ACC112 (cell line): ENCODE measurements at regions not wholly inside any gene's neighbourhood (a gene's known extent, or its start where the extent isn't known, plus 50 kb on each side); places are given as distances from the start of the nearest gene placed in this dataset.

Experiments used
- H2AFZ ChIP-seq: fragments of 200-600 bp; sonication (generic); one replicate; pipeline ENCODE4 v1.6.0; 2017; ENCODE audit warnings: antibody characterized with exemption, low read length; ENCODE audit not compliant: unreplicated experiment
- H3K27ac ChIP-seq: fragments of 200-600 bp; sonication (generic); 2 replicates; pipeline ENCODE4 v1.5.1; 2014; ENCODE audit warnings: low read depth, mild to moderate bottlenecking, antibody characterized with exemption, low read length, moderate library complexity
- H3K27me3 ChIP-seq: fragments of 200-600 bp; sonication (generic); 2 replicates; pipeline ENCODE4 v1.6.1; 2014; ENCODE audit warnings: mild to moderate bottlenecking, antibody characterized with exemption, low read length, moderate library complexity, mixed read lengths; ENCODE audit not compliant: insufficient read depth
- H3K36me3 ChIP-seq: fragments of 200-600 bp; sonication (generic); 2 replicates; pipeline ENCODE4 v1.6.1; 2016; ENCODE audit warnings: mild to moderate bottlenecking, antibody characterized with exemption, low read length, moderate library complexity, mixed read lengths; ENCODE audit not compliant: insufficient read depth
- H3K4me1 ChIP-seq: fragments of 200-600 bp; sonication (generic); one replicate; pipeline ENCODE4 v1.6.1; 2016; ENCODE audit warnings: low read length, mixed read lengths; ENCODE audit not compliant: insufficient read depth, unreplicated experiment, control insufficient read depth
- H3K4me3 ChIP-seq: fragments of 200-600 bp; sonication (generic); 2 replicates; pipeline ENCODE4 v1.5.1; 2014; ENCODE audit warnings: mild to moderate bottlenecking, low read depth, low read length
- H3K79me2 ChIP-seq: fragments of 200-600 bp; sonication (generic); one replicate; pipeline ENCODE4 v1.6.0; 2016; ENCODE audit warnings: low read length; ENCODE audit not compliant: control insufficient read depth, unreplicated experiment, insufficient read depth

GRCh38 chr10:78959217-78959923, 109.4 kb upstream of the ZMIZ1 start:
- H3K79me2 ChIP-seq: no peaks in the 10 kb centered on the region
- peaks cover 9% of the 10 kb centered on the region for H3K4me1 ChIP-seq
- H3K27ac ChIP-seq: no peak overlapping the region
- H3K36me3 ChIP-seq: no peaks in the 10 kb centered on the region
- no peak overlapping the region for H3K4me3 ChIP-seq
- no peak overlapping the region for H2AFZ ChIP-seq
- H3K27me3 ChIP-seq: no peaks in the 10 kb centered on the region

DNA sequence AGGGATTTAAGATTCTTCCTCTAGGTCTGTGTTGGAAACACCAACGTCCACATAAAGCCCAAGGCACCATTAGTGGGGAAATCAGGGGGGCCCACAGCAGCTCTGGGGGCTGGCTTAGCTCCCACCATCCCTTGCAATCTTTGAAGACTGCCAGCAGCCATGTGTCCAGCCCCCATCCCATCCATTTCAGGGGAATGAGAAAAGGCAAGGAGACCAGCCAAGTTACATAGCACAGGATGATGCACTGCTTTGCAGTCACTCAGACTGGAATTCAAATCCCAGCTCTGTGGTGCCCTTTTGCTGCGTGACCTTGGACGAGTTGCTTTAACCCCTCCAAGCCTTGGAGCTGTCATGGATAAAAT, 108.9 kb upstream of the ZMIZ1 start:
- Histone ChIP-seq H2AFZ (no peak overlapping the region), H3K27ac (no peak overlapping the region), H3K4me1 (peaks cover 12% of the 10 kb centered on the region), H3K27me3 (no peaks in the 10 kb centered on the region), H3K36me3 (no peaks in the 10 kb centered on the region), H3K79me2 (no peaks in the 10 kb centered on the region), H3K4me3 (no peak overlapping the region)

DNA sequence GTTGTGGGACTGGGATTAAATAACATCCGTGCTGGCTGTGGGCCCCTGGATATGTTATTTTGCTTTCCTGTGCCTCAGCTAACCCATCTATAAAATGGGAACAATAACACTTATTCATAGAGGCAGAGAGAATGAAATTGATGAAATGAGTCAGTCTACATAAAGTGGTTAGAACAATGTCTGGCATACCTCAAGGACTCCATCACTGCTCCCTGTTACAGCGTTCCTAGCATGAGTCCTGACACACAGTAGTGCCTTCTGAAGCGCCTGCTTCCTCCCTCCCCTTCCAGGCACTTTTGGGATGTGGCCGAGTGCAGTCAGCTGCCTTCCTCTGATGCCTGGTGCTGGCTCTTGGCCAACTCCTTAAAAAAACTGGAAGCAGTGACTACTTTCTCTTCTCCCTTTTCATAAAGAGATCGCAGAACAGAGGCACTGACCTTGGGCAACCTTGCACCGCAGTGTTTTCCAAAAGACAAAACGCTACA, 108.4 kb upstream of the ZMIZ1 start:
- no peak overlapping the region for H2AFZ ChIP-seq
- no peaks in the 10 kb centered on the region for H3K36me3 ChIP-seq
- H3K27me3 ChIP-seq: no peaks in the 10 kb centered on the region
- H3K79me2 ChIP-seq: no peaks in the 10 kb centered on the region
- peaks cover 17% of the 10 kb centered on the region for H3K4me1 ChIP-seq
- H3K4me3 ChIP-seq: no peak overlapping the region
- no peak overlapping the region for H3K27ac ChIP-seq

DNA sequence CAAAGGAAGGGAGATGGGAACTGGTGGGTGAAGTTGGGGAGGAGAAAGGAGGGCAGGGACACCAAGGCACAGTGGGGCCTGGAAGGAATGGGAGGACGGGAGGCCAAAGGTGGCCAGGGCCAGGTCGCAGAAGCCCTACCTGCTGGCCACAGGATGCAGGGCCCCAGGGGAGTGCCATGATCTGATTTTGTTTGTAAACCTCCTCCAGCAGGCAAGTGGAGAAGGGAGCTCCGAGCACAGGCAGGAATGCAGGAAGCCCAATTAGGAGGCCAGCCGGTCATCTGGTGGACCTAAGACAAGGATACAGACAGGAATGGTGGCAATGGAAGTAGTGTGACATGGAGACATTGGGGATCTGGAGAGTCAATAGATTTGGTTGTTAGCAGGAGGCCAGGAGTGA, 107.0 kb upstream of the ZMIZ1 start:
- H3K4me1 ChIP-seq: peaks cover 20% of the 10 kb centered on the region
- no peak overlapping the region for H3K27ac ChIP-seq
- no peak overlapping the region for H3K4me3 ChIP-seq
- H3K79me2 ChIP-seq: no peaks in the 10 kb centered on the region
- H2AFZ ChIP-seq: no peak overlapping the region
- H3K27me3 ChIP-seq: no peaks in the 10 kb centered on the region
- no peaks in the 10 kb centered on the region for H3K36me3 ChIP-seq

DNA sequence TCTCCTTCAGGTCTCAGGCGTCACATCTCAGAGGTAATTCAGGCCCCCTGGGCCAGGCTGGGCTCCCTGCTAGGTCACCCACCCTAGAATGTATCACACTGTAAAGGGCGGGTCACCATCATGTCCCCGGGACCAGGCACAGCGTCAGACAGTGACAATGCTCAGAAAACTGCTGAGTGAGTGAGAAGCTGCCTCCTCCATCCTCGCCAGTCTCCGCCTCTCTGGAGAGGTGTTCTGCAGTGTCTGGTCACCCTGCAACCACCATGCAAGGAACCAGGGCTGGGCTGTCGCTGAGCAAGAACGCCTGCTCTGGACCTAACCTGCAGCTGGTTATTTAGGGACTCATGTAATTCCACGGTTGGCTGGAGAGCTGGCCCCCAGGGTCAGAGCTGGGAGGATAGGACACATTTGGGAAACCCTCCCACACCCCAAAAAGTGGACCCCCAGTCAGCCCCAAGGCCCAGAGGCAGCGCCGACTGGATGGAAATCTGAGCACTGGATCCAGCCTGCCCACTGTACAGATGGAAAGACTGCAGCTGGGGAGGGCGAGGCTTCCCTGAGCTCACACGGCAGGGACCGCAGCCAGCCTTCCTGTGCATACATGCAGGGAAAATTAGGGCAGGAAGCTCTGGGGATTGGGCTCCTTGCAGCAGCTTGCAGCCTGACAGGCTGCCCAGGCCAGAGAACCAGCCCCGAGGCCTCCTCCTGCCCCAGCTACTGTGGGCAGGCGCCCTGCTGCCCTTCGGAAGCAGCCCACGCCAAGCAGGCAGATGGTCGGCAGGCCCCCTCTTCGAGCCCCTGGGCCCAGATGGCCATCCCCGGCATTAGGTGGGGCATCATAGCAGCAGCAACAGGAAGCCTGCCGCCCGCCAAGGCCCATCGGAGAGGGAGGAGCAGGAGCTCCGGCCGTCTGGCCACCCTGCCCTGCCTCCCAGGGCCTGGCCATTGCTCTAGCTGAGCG, 105.4 kb upstream of the ZMIZ1 start:
- H3K79me2 ChIP-seq: no peaks in the 10 kb centered on the region
- no peaks in the 10 kb centered on the region for H3K36me3 ChIP-seq
- H3K4me3 ChIP-seq: no peak overlapping the region
- no peaks in the 10 kb centered on the region for H3K27me3 ChIP-seq
- no peak overlapping the region for H3K27ac ChIP-seq
- peaks cover 20% of the 10 kb centered on the region for H3K4me1 ChIP-seq
- no peak overlapping the region for H2AFZ ChIP-seq

DNA sequence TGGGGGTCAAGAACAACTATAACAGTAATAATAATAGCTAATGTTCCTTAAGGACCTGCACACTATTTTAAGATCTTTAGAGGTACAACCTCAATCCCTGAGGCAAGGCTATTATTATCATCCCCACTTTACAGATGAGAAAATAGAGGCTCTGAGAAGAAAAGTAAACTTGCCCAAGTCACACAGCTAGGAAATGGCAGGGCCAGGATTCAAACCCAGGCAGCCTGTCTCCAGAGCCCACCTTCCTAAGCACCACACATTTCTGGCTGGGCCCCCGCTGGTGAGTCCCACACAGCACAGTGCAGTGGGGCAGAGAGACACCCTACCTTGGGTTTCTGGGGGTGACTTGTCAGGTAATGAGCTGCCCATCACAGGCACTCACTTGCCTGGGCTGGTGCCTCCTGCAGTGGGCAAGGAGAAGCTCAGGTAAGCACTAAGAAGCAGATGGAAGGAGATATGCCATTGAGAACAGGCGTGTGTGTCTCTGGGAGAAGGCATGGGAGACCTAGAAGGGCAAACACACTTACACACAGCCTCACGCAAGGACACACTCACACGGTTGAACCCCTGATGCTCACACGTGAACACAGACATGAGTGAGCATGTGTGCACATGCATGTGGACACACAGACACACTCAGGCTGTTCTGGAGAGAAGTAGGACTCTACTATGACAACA, 104.4 kb upstream of the ZMIZ1 start:
- H3K27ac ChIP-seq: no peak overlapping the region
- H3K36me3 ChIP-seq: no peaks in the 10 kb centered on the region
- H2AFZ ChIP-seq: no peak overlapping the region
- peaks cover 20% of the 10 kb centered on the region for H3K4me1 ChIP-seq
- no peaks in the 10 kb centered on the region for H3K79me2 ChIP-seq
- H3K27me3 ChIP-seq: no peaks in the 10 kb centered on the region
- H3K4me3 ChIP-seq: no peak overlapping the region

- no peaks in the 10 kb centered on the region for H3K79me2 ChIP-seq
- no peak overlapping the region for H3K4me3 ChIP-seq
- no peak overlapping the region for H2AFZ ChIP-seq
- H3K27ac ChIP-seq: no peak overlapping the region
- H3K4me1 ChIP-seq: peaks cover 20% of the 10 kb centered on the region
- H3K27me3 ChIP-seq: no peaks in the 10 kb centered on the region
- H3K36me3 ChIP-seq: no peaks in the 10 kb centered on the region
Observed at GRCh38 chr10:78964952-78965633, 103.7 kb upstream of the ZMIZ1 start.

DNA sequence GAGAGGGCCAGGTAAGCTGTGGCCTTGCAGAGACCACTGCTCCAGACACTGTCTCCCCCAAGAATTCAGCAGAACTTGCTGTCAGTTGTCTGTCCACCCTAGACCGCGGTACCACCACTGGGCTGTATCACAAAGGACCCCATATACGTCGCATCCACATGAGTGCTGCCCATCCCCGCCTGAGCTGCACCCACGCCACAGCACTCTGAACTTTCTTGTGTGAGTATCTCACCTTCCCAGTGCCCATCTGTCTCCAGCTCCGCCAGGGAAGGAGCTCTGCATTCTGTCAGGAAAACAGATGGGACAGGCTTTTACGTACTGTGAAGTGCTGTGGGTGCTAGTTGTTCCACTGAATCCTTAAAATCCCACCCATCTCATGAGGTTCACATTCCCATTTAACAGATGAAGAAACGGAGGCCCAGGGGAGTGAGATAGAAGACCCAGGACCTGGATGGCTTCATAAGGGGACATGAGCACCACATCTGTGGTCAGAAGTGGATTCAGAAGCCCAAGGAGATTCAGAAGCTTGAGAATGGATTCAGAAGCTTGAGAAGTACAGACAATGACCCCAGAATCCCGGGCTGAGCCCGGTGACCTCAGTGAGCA, 102.5 kb upstream of the ZMIZ1 start:
- H3K4me1 ChIP-seq: peaks cover 11% of the 10 kb centered on the region
- no peak overlapping the region for H3K27ac ChIP-seq

GRCh38 chr10:78966844-78967488, 101.8 kb upstream of the ZMIZ1 start:
- H3K4me1 ChIP-seq: peaks cover 16% of the 10 kb centered on the region
- no peak overlapping the region for H3K27ac ChIP-seq
- no peaks in the 10 kb centered on the region for H3K27me3 ChIP-seq
- no peaks in the 10 kb centered on the region for H3K36me3 ChIP-seq
- no peaks in the 10 kb centered on the region for H3K79me2 ChIP-seq
- no peak overlapping the region for H2AFZ ChIP-seq
- H3K4me3 ChIP-seq: no peak overlapping the region

More for the DNA sequence above, 102.5 kb upstream of the ZMIZ1 start:
- Histone ChIP-seq H3K79me2 (no peaks in the 10 kb centered on the region), H3K36me3 (no peaks in the 10 kb centered on the region), H2AFZ (no peak overlapping the region), H3K4me3 (no peak overlapping the region), H3K27me3 (no peaks in the 10 kb centered on the region)
